GM12878 (cell line): ENCODE measurements at regions not wholly inside any gene's neighbourhood (a gene's known extent, or its start where the extent isn't known, plus 50 kb on each side); places are given as distances from the start of the nearest gene placed in this dataset.

Experiments used
- ATAC-seq: fragments of 200-7000 bp; cut with Tn5 transposase; 3 replicates; pipeline ENCODE4 v1.9.1; 2020; ENCODE audit warnings: mild to moderate bottlenecking, moderate library complexity
- BruUV-seq: library from RNA; stranded (reverse); fragments of 400-500 nt; replicated peaks from 2 replicates; lab custom pipeline; 2021; lab: Mats Ljungman, UMichigan
- CTCF ChIA-PET: fragments of 300-600 bp; sonication (Branson Sonifier 250); formaldehyde crosslinking; extraction: SDS; loops from one replicate; lab custom pipeline; 2021; ENCODE audit warnings: inconsistent platforms; lab: Yijun Ruan, JAX
- POLR2A ChIA-PET: fragments of 350-600 bp; formaldehyde crosslinking; extraction: SDS; loops from one replicate; lab custom pipeline; 2021; ENCODE audit warnings: inconsistent platforms; lab: Charles Lee
- RAD21 ChIA-PET: fragments of 300-600 bp; sonication (Branson Sonifier 250); formaldehyde crosslinking; loops from one replicate; lab custom pipeline; 2023; ENCODE audit warnings: antibody characterized with exemption; ENCODE audit not compliant: unreplicated experiment; lab: Charles Lee
- SMC1A ChIA-PET: fragments of 300-600 bp; sonication (Branson Sonifier 250); formaldehyde crosslinking; loops from one replicate; lab custom pipeline; 2023; ENCODE audit not compliant: unreplicated experiment, uncharacterized antibody; lab: Charles Lee
- DNase-seq: peaks from one replicate; pipeline ENCODE4 v3.0.0-alpha.2; 2011; ENCODE audit warnings: low read depth, low spot score
- FAIRE-seq: peaks from 3 replicates; lab custom pipeline; 2011; peaks lifted over from hg19 to GRCh38; lab: Jason Lieb, UNC
- H2AFZ ChIP-seq: 2 replicates; pipeline ENCODE4 v1.6.0; 2011; ENCODE audit warnings: low read depth, low read length, control low read depth; ENCODE audit not compliant: control insufficient read depth
- H3K27ac ChIP-seq: 2 replicates; pipeline ENCODE4 v1.5.1; 2011; ENCODE audit warnings: control low read depth; ENCODE audit not compliant: control insufficient read depth, insufficient read depth
- H3K27me3 ChIP-seq, 2 experiments: replicated peaks in 1 of 2; 2 replicates each; pipeline versions ENCODE4 v1.6.0 to v1.6.1; 2011; ENCODE audit warnings: low read length in 1 of 2; ENCODE audit not compliant: control insufficient read depth in 2 of 2, insufficient read depth in 2 of 2
- H3K36me3 ChIP-seq, 2 experiments: 2 replicates each; pipeline ENCODE4 v1.5.1; 2011; ENCODE audit warnings: low read length in 1 of 2; ENCODE audit not compliant: control insufficient read depth in 2 of 2, insufficient read depth in 2 of 2
- H3K4me1 ChIP-seq: 2 replicates; pipeline ENCODE4 v1.6.1; 2011; ENCODE audit warnings: mild to moderate bottlenecking, low read length, moderate library complexity, mixed read lengths; ENCODE audit not compliant: control insufficient read depth, insufficient read depth
- H3K4me2 ChIP-seq: 2 replicates; pipeline ENCODE4 v1.6.0; 2011; ENCODE audit warnings: control low read depth; ENCODE audit not compliant: control insufficient read depth, insufficient read depth
- H3K4me3 ChIP-seq: fragments of 200-600 bp; sonication (generic); 2 replicates; pipeline ENCODE4 v1.5.1; 2016
- H3K79me2 ChIP-seq: 2 replicates; pipeline ENCODE4 v1.6.0; 2011; ENCODE audit warnings: low read length; ENCODE audit not compliant: control insufficient read depth, insufficient read depth
- H3K9ac ChIP-seq: 2 replicates; pipeline ENCODE4 v1.8.0; 2011; ENCODE audit warnings: low read length, control low read depth, mixed read lengths; ENCODE audit not compliant: control insufficient read depth, insufficient read depth
- H3K9me3 ChIP-seq: replicated peaks from 3 replicates; pipeline ENCODE4 v1.5.1; 2011; ENCODE audit warnings: mild to moderate bottlenecking, low read length; ENCODE audit not compliant: control insufficient read depth, insufficient read depth
- H4K20me1 ChIP-seq: 2 replicates; pipeline ENCODE4 v1.6.0; 2011; ENCODE audit not compliant: control insufficient read depth, insufficient read depth
- CHD2 ChIP-seq: IDR thresholded peaks from 2 replicates; pipeline ENCODE4 v1.6.1; 2011; ENCODE audit warnings: low read depth, low read length, improper control_type of control experiment, borderline replicate concordance
- CHD4 ChIP-seq: fragments of 200-600 bp; sonication (generic); IDR thresholded peaks from 2 replicates; pipeline ENCODE4 v1.6.1; 2016; ENCODE audit warnings: mild to moderate bottlenecking
- DPF2 ChIP-seq: fragments of 450-650 bp; IDR thresholded peaks from 2 replicates; pipeline ENCODE4 v1.6.1; 2017; ENCODE audit warnings: mild to moderate bottlenecking
- ESRRA ChIP-seq: IDR thresholded peaks from 2 replicates; pipeline ENCODE4 v1.6.1; 2012; ENCODE audit warnings: mild to moderate bottlenecking, low read length, improper control_type of control experiment
- MTA2 ChIP-seq: fragments of 450-650 bp; IDR thresholded peaks from 2 replicates; pipeline ENCODE4 v1.6.1; 2016; ENCODE audit warnings: low read depth, mild to moderate bottlenecking, moderate library complexity
- NR2C1 ChIP-seq: fragments of 450-650 bp; IDR thresholded peaks from 2 replicates; pipeline ENCODE4 v1.6.1; 2017; ENCODE audit warnings: antibody characterized with exemption, mild to moderate bottlenecking, moderate library complexity
- POLR2AphosphoS5 ChIP-seq: IDR thresholded peaks from 2 replicates; pipeline ENCODE4 v1.6.1; 2011; ENCODE audit warnings: mild to moderate bottlenecking, low read length, inconsistent platforms
- SMAD1 ChIP-seq: fragments of 450-650 bp; IDR thresholded peaks from 2 replicates; pipeline ENCODE4 v1.6.1; 2018; ENCODE audit warnings: mild to moderate bottlenecking, low read depth; ENCODE audit not compliant: partially characterized antibody
- ZNF217 ChIP-seq: fragments of 450-650 bp; IDR thresholded peaks from 2 replicates; pipeline ENCODE4 v1.6.1; 2017; ENCODE audit warnings: antibody characterized with exemption, mild to moderate bottlenecking
- ZNF622 ChIP-seq: fragments of 450-650 bp; IDR thresholded peaks from 2 replicates; pipeline ENCODE4 v1.6.1; 2017; ENCODE audit warnings: mild to moderate bottlenecking, inconsistent platforms
- in situ Hi-C: fragments of 300-500 bp; cut with MboI; formaldehyde crosslinking; loops from 9 replicates; pipeline ENCODE4 v1.14.3; 2018; ENCODE audit warnings: mixed read lengths
- intact Hi-C: fragments of 100-400 bp; cut with micrococcal nuclease; formaldehyde crosslinking; loops from one replicate; pipeline ENCODE4 v1.14.2; 2022; ENCODE audit not compliant: unreplicated experiment
- TF ChIP-seq, protein P1 (sequence below): fragments of 150-350 bp; IDR thresholded peaks from 2 replicates; pipeline ENCODE4 v1.6.1; 2014; ENCODE audit warnings: mild to moderate bottlenecking, low read depth, low read length

DNA sequence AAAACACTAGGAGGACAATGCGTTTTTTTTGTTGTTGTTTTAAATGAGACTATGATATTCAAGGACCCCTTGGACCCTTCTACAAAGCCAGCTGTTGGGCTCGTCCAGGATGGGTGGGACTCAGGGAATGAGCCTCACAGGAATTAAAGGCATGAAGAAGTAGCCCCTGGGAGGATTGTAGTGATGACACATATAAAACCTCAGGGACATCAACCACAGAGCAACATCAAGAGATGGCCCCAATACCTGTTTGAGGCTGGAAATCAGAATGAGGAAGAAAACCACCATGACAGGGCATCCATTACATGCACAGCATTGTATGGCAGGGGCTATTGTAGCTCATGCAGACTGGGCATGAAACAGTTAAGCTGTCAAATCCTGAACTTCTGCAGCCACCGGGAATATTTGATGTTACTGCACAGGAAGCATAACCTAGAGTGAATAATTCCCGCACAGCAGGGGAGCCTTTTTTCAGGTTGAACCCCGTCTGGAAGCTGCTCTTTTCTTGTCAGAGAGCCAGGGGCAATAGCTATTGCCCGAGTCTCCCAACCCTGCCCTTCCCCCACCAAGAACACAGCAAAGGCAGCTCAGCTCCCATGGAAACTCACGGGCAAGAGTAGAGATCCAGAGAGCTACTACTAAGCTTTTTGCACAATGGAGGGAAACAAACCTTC is 140.2 kb upstream of the FGGY start (continued):
- TF ChIP-seq, protein P1, sequence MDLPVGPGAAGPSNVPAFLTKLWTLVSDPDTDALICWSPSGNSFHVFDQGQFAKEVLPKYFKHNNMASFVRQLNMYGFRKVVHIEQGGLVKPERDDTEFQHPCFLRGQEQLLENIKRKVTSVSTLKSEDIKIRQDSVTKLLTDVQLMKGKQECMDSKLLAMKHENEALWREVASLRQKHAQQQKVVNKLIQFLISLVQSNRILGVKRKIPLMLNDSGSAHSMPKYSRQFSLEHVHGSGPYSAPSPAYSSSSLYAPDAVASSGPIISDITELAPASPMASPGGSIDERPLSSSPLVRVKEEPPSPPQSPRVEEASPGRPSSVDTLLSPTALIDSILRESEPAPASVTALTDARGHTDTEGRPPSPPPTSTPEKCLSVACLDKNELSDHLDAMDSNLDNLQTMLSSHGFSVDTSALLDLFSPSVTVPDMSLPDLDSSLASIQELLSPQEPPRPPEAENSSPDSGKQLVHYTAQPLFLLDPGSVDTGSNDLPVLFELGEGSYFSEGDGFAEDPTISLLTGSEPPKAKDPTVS = no peak
- no peak for TF ChIP-seq CHD4
- no peak for TF ChIP-seq POLR2AphosphoS5
- no peak for TF ChIP-seq NR2C1

DNA sequence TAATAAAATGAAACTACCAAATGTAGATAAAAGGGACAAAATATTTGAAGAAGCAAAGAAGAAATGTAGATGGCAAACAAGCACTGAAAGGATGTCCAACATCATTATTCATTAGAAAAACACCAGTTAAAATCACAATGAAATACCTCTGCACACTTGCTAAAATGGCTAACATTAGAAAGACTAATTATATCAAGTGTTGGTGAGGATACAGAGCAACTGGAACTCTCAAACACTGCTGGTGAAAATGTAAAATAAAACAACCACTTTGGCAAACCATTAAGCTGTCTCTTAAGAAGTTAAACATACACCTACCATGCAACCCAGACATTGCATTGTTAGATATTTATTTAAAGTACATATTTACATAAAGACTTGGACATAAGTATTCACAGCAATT is 138.6 kb upstream of the FGGY start:
- in situ Hi-C loops = no loop called here
- CTCF ChIA-PET = no interaction called here
- SMC1A ChIA-PET = interaction anchor here (0.7 kb wide), 1 partner anchor 11 kb away, joined by 3 read pairs; no protein-coding TSS in a partner anchor
- H3K4me1 ChIP-seq = no peaks in the 10 kb centered on the region
- FAIRE-seq = no peak
- POLR2A ChIA-PET = interaction anchor here (0.5 kb wide), 1 partner anchor 8 kb away, joined by 7 read pairs; no protein-coding TSS in a partner anchor
- H3K9ac ChIP-seq = no peak overlapping the region
- no TSS peak for BruUV-seq
- peaks cover 2% of the 10 kb centered on the region; the same call in 2 of the 3 replicates for H3K9me3 ChIP-seq
- DNase-seq = no peak
- ATAC-seq = no peak
- intact Hi-C loops = no loop called here
- H3K36me3 ChIP-seq = no peaks in the 10 kb centered on the region
- H2AFZ ChIP-seq = no peak overlapping the region
- no peak overlapping the region for H3K4me3 ChIP-seq
- TF ChIP-seq SMAD1 (no peak), ZNF217 (no peak), DPF2 (no peak), ZNF622 (no peak), ESRRA (no peak), CHD2 (no peak), MTA2 (no peak)
- TF ChIP-seq, all 136 proteins: peak for 0
- Histone ChIP-seq H3K27ac (no peak overlapping the region), H4K20me1 (no peaks in the 10 kb centered on the region), H3K27me3 (no peaks in the 10 kb centered on the region), H3K4me2 (no peak overlapping the region), H3K79me2 (no peaks in the 10 kb centered on the region)
- RAD21 ChIA-PET = no interaction called here
